NCI-H2171 treated with DMSO at 0.1 percent for 48 hours (cell line): ENCODE measurements at regions not wholly inside any gene's neighbourhood (a gene's known extent, or its start where the extent isn't known, plus 50 kb on each side); places are given as distances from the start of the nearest gene placed in this dataset.

Experiments
- DNase-seq: peaks from one replicate; lab custom pipeline; 2025; lab: John Stamatoyannopoulos, UW

DNA sequence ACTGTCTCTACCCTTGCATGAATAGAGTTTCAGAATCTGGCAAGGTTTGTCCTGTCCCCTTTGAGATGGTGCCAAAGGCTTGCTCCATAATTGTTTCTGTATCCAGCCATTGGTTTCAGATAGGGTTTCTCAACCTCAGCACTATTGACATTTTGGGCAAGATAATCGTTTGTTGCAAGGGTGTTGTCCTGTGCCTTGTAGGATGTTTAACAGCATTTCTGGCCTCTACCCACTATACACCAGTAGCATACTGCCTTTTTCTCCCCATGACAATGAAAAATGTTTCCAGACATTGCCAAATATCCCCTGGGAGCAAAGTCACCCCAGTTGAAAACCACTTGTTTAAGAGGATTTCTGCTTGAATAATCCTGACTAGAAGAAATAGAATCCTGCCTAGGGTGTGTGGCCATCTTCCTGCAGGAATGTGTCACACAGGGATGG lies 126.8 kb downstream of the CDC42EP3 start:
- no peak for DNase-seq

DNA sequence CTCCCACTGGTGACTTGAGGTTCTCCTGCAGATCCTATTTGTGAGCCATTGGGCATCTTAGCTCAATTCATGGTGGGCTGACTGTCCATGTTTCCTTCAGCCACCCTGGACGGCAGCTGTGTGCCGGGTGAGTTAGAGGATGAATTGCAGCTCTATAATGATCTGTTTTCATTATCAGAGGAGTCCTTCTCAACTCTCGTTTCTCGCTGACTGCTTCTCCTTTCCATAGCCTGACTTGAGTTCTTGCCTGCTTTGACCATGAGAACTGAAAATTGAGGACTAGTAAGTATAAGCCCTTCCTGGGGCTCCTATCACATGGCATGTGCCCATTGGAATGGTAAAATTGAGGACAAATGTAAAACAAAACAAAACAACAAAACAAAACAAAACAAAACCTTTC lies 121.8 kb downstream of the CDC42EP3 start:
- no peak for DNase-seq

GRCh38 chr2:37550190-37550589 lies 121.3 kb downstream of the CDC42EP3 start:
- no peak for DNase-seq

- no peak for DNase-seq
Observed at GRCh38 chr2:37551783-37552182, 119.7 kb downstream of the CDC42EP3 start.

- DNase-seq, result no peak
Observed at GRCh38 chr2:37552339-37552738, 119.1 kb downstream of the CDC42EP3 start.

- DNase-seq, result no peak
Observed at GRCh38 chr2:37553411-37554154, 117.9 kb downstream of the CDC42EP3 start.

DNA sequence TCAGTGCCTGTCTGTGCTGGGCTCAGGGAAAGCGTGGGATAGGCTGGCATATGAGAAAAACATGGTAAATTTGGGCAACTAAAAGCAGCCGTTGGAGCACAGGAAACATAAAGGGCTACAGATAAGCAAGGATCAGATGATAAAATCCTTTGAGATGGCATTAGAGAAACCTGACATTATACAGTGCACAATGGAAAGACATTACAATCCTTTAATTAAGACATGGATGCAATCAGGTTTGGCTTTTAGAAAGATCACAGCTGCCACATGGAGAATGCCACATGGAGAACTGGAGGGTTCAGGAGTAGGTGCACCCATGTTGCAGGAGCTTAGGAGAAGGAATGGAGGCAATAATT lies 117.3 kb downstream of the CDC42EP3 start:
- DNase-seq, result no peak

- DNase-seq, result no peak
Observed at GRCh38 chr2:37554687-37555086, 116.8 kb downstream of the CDC42EP3 start.

DNA sequence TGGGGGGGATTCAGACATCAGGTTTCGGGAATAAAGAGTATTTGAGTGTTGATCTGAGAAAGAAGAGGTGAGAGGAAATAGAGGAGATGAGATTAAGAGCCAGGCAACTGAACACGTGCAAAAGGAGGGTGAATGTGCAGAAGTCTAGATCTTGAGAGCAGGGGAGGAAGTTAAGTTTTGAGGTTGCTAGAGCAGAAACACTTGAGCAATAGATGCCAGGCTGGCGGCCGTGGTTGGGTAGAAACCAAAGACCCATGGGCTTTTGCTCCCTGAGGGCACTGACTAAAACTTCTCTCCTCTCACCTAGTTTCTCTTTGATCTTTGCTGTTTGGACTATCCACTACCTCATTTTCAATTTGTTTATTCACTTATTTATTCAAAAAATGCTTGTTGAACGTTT lies 116.0 kb downstream of the CDC42EP3 start:
- no peak for DNase-seq

DNA sequence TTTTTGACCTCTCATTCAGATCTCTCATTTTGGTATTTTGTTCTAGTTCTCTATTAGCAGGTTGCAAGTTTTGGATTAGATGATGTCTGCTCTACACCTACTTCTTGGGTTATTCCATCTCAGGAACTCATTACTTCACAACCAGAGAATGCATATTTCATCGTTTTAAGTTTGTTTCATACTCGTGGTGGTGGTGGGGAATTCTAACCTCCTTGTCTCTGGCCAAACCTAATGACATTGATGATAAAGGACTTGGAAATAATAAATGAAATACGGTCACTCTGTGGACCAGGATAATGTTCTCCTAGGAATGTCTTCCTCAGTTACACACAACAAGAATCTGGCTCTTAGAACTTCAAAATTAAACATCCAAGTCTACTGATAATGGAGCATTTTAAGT lies 115.2 kb downstream of the CDC42EP3 start:
- DNase-seq, result no peak

- DNase-seq, result no peak
Observed at GRCh38 chr2:37558623-37559022, 112.8 kb downstream of the CDC42EP3 start.

- no peak for DNase-seq
Observed at GRCh38 chr2:37560241-37560848, 111.1 kb downstream of the CDC42EP3 start.

- DNase-seq, result peak; percentile 66
Observed at GRCh38 chr2:37560863-37561614, 110.4 kb downstream of the CDC42EP3 start.

GRCh38 chr2:37561615-37562569 lies 109.5 kb downstream of the CDC42EP3 start:
- peak; percentile 34 for DNase-seq

- DNase-seq, result no peak
Observed at GRCh38 chr2:37563375-37564015, 107.9 kb downstream of the CDC42EP3 start.

DNA sequence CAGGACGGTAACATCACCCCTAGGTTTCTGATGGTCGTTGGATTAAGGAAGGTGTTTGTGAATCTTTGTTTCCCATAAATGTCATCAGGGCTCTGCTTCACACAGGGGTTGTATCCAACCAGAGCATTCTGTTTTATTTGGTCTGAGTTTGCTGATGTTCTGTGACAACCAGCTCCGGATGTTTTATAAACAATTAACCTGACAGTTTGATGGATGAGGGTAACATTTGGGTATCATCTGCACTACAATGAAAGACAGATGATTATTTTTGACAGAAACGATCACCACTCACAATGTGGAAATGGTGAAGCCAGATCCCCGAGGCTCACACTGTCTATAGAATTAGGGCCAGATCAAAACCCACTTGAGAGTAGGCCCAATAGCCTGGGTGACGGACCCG lies 107.1 kb downstream of the CDC42EP3 start:
- DNase-seq, result no peak

DNA sequence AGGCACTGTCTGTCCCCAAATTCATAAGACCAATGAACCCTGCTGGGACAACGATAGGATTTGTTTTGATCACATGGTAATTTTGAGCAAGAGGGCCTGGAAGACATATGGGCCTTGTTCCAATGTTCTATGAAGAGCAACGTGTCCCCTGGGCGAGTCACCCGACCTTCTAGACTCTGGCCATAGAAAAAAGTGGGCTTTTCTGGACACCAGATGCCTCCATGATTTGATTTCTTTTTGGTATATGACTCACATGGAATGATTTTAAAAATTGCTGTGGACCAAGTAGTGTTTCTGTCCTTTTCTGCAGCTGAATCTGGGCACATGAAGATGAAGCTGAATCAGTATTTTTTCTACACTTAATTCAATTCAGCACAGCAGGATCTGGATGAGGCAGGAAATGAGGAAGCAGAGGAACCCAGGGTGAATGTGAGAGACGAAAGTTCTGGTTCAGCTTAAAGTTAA lies 104.9 kb downstream of the CDC42EP3 start:
- DNase-seq, result no peak

DNA sequence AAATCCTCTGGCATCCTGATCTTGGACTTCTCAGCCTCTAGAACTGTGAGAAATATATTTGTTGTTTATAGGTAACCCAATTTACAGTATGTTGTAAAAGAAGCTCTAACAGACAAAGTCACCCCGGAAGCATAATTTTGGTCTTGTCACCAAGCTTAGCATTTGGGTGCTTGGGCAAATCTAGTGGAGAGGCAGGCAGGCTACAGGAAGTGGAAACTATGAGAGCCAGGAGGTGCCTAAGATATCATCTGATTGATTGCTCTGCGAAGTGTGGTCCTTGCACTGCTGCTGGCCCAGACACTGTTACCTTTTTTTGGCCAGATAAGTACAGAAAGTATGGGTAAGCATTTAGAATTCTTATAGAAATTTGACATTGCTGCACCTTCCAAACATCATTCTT lies 102.9 kb downstream of the CDC42EP3 start:
- DNase-seq, result no peak

GRCh38 chr2:37569131-37569823 lies 102.2 kb downstream of the CDC42EP3 start:
- no peak for DNase-seq

GRCh38 chr2:37569986-37570679 lies 101.3 kb downstream of the CDC42EP3 start:
- DNase-seq, result no peak
